ENCODE measurements at regions not wholly inside any gene's neighbourhood (a gene's known extent, or its start where the extent isn't known, plus 50 kb on each side); places are given as distances from the start of the nearest gene placed in this dataset.
"Not testable (repeated sequence)": the region's sequence is repeated elsewhere in the genome, so short reads cannot be mapped to it uniquely, and the experiment has no call there.

- Histone ChIP-seq H3K27me3 (ENCODE audit: control insufficient read depth in 4 of 4, insufficient read depth in 4 of 4, low read length in 3 of 4) (no peaks in the 10 kb centered on the region), H3K4me1 (ENCODE audit: control insufficient read depth in 4 of 4, insufficient read depth in 4 of 4, low read length in 3 of 4) (no peaks in the 10 kb centered on the region), H3K4me3 (ENCODE audit: low read depth in 1 of 3, low read length in 3 of 3) (no peak overlapping the region), H3K36me3 (ENCODE audit: control insufficient read depth in 4 of 4, insufficient read depth in 3 of 4, low read depth in 1 of 4, low read length in 3 of 4) (no peaks in the 10 kb centered on the region), H3K9ac (ENCODE audit: low read depth in 1 of 2, low read length in 2 of 2) (no peak overlapping the region), H3K9me3 (ENCODE audit: control insufficient read depth in 4 of 4, low read length in 3 of 4) (peaks cover 0 to 5% (median 2%) of the 10 kb centered on the region in 4 donors), H3K27ac (ENCODE audit: low read depth in 1 of 2, low read length in 2 of 2) (no peak overlapping the region)
- no peak for DNase-seq (ENCODE audit: low spot score)
- TF ChIP-seq YY1 (IDR thresholded peaks at IDR 0.05) (no peak), CTCF (IDR thresholded peaks at IDR 0.05; ENCODE audit: low read depth, low read length, missing input control) (no peak), HNF4A (conservative IDR thresholded peaks at IDR 0.05) (no peak)
These were observed 73.5 kb upstream of the CXorf66 start for GRCh38 chrX:140038842-140039241.

DNA sequence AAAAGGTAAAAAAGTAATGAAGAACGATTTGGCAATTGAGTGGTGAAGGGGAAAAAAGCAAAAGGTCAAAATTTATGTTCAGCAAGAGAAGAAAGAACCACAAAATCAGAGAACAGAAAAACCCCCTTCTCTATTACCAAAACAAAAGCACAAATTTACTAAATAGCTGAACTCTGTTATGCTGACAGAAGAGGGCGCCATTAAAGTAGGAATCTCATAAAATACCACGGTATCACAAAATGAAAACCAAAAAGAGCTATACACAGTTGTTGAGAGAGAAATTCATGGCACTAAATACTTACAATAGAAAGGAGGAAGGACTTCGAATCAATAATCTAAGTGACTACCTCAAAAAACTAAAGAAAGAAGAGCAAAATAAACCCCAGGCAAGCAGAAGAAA lies 69.6 kb upstream of the CXorf66 start:
- TF ChIP-seq TAF1 (conservative IDR thresholded peaks at IDR 0.05), result no peak
- TF ChIP-seq FOXA1 (IDR thresholded peaks at IDR 0.05), result no peak
- TF ChIP-seq HNF4A (conservative IDR thresholded peaks at IDR 0.05), result no peak
- TF ChIP-seq RAD21 (IDR thresholded peaks at IDR 0.05), result peak; percentile 34 to 67
- no peak for TF ChIP-seq ATF3 (IDR thresholded peaks at IDR 0.05)
- TF ChIP-seq CTCF (IDR thresholded peaks at IDR 0.05; ENCODE audit: low read depth, low read length, missing input control), result peak; percentile 20
- DNase-seq (ENCODE audit: low spot score), result no peak
- Histone ChIP-seq H3K4me1 (ENCODE audit: control insufficient read depth in 4 of 4, insufficient read depth in 4 of 4, low read length in 3 of 4) (no peaks in the 10 kb centered on the region), H3K27me3 (ENCODE audit: control insufficient read depth in 4 of 4, insufficient read depth in 4 of 4, low read length in 3 of 4) (no peaks in the 10 kb centered on the region), H3K4me3 (ENCODE audit: low read depth in 1 of 3, low read length in 3 of 3) (no peak overlapping the region), H3K27ac (ENCODE audit: low read depth in 1 of 2, low read length in 2 of 2) (no peak overlapping the region), H3K9ac (ENCODE audit: low read depth in 1 of 2, low read length in 2 of 2) (no peak overlapping the region), H3K9me3 (ENCODE audit: control insufficient read depth in 4 of 4, low read length in 3 of 4) (peaks cover 0 to 2% (median under 1%) of the 10 kb centered on the region in 4 donors), H3K36me3 (ENCODE audit: control insufficient read depth in 4 of 4, insufficient read depth in 3 of 4, low read depth in 1 of 4, low read length in 3 of 4) (no peaks in the 10 kb centered on the region)
- 17% methylated on average over 4 of the region's 4 CpGs for WGBS

GRCh38 chrX:140022482-140022881 lies 57.2 kb upstream of the CXorf66 start:
- DNase-seq (ENCODE audit: low spot score), result no peak
- Histone ChIP-seq H3K27me3 (ENCODE audit: control insufficient read depth in 4 of 4, insufficient read depth in 4 of 4, low read length in 3 of 4) (no peaks in the 10 kb centered on the region), H3K9ac (ENCODE audit: low read depth in 1 of 2, low read length in 2 of 2) (no peak overlapping the region), H3K27ac (ENCODE audit: low read depth in 1 of 2, low read length in 2 of 2) (no peak overlapping the region), H3K4me1 (ENCODE audit: control insufficient read depth in 4 of 4, insufficient read depth in 4 of 4, low read length in 3 of 4) (no peaks in the 10 kb centered on the region), H3K4me3 (ENCODE audit: low read depth in 1 of 3, low read length in 3 of 3) (no peak overlapping the region), H3K9me3 (ENCODE audit: control insufficient read depth in 4 of 4, low read length in 3 of 4) (no peaks in the 10 kb centered on the region), H3K36me3 (ENCODE audit: control insufficient read depth in 4 of 4, insufficient read depth in 3 of 4, low read depth in 1 of 4, low read length in 3 of 4) (no peaks in the 10 kb centered on the region)
- TF ChIP-seq YY1 (IDR thresholded peaks at IDR 0.05), result no peak
- TF ChIP-seq HNF4A (conservative IDR thresholded peaks at IDR 0.05), result no peak
- TF ChIP-seq RAD21 (IDR thresholded peaks at IDR 0.05), result no peak
- TF ChIP-seq REST (IDR thresholded peaks at IDR 0.05), result no peak
- TF ChIP-seq, protein P1, sequence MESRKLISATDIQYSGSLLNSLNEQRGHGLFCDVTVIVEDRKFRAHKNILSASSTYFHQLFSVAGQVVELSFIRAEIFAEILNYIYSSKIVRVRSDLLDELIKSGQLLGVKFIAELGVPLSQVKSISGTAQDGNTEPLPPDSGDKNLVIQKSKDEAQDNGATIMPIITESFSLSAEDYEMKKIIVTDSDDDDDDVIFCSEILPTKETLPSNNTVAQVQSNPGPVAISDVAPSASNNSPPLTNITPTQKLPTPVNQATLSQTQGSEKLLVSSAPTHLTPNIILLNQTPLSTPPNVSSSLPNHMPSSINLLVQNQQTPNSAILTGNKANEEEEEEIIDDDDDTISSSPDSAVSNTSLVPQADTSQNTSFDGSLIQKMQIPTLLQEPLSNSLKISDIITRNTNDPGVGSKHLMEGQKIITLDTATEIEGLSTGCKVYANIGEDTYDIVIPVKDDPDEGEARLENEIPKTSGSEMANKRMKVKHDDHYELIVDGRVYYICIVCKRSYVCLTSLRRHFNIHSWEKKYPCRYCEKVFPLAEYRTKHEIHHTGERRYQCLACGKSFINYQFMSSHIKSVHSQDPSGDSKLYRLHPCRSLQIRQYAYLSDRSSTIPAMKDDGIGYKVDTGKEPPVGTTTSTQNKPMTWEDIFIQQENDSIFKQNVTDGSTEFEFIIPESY (IDR thresholded peaks at IDR 0.05), result no peak
- TF ChIP-seq FOXA1 (IDR thresholded peaks at IDR 0.05), result no peak
- TF ChIP-seq ATF3 (IDR thresholded peaks at IDR 0.05), result no peak
- TF ChIP-seq HNF4G (IDR thresholded peaks at IDR 0.05), result no peak
- 74% methylated on average over 1 of the region's 1 CpG for WGBS

DNA sequence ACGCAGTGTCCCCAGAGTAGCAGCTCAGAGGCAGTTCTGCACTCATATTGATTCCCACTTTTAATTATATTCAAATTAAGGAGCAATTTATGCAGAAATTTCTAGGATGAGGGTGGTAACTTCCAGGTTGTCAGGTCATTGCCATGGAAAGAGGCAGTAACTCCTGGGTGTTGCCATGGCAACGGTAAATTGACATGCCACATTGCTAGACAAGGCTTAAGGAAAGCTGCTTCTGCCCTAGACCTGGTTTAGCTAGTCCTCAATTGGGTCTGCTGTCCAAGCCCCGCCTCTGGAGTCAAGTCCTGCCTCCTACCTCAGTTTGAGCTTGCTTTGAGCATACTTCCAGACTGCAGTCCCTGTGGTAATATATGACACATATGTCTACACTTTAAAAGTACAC lies 53.8 kb upstream of the CXorf66 start:
- H3K9ac ChIP-seq (ENCODE audit: low read depth in 1 of 2, low read length in 2 of 2); H3K27me3 ChIP-seq (ENCODE audit: control insufficient read depth in 4 of 4, insufficient read depth in 4 of 4, low read length in 3 of 4); H3K4me3 ChIP-seq (ENCODE audit: low read depth in 1 of 3, low read length in 3 of 3); H3K9me3 ChIP-seq (ENCODE audit: control insufficient read depth in 4 of 4, low read length in 3 of 4); H3K27ac ChIP-seq (ENCODE audit: low read depth in 1 of 2, low read length in 2 of 2); DNase-seq (ENCODE audit: low spot score); H3K36me3 ChIP-seq (ENCODE audit: control insufficient read depth in 4 of 4, insufficient read depth in 3 of 4, low read depth in 1 of 4, low read length in 3 of 4); H3K4me1 ChIP-seq (ENCODE audit: control insufficient read depth in 4 of 4, insufficient read depth in 4 of 4, low read length in 3 of 4): not testable (repeated sequence)
- WGBS, result 84% methylated on average over 1 of the region's 3 CpGs
